Astrocyte of the spinal cord (primary cell): ENCODE measurements at regions not wholly inside any gene's neighbourhood (a gene's known extent, or its start where the extent isn't known, plus 50 kb on each side); places are given as distances from the start of the nearest gene placed in this dataset.
A peak's percentile ranks its signal among the peaks of the same experiment; 100 is the strongest.

ENCODE experiments used
- DNase-seq: peaks from one replicate; pipeline ENCODE4 v3.0.0; 2011; ENCODE audit warnings: low read depth, low spot score
- H3K4me3 ChIP-seq: 2 replicates; pipeline ENCODE4 v1.5.1; 2011; ENCODE audit warnings: low read depth, mild to moderate bottlenecking, low read length, moderate library complexity
- CTCF ChIP-seq: IDR thresholded peaks from 2 replicates; pipeline ENCODE4 v1.5.1; 2012; ENCODE audit warnings: low read depth, mild to moderate bottlenecking, low read length, inconsistent platforms
- in situ Hi-C: cut with HindIII; loops from 2 replicates; pipeline ENCODE4 v1.10.0; 2017; ENCODE audit warnings: low sequenced_read_pairs

GRCh38 chr3:16055606-16056211 is 118.8 kb upstream of the GALNT15 start:
- in situ Hi-C loops: no loop called here
- no peak overlapping the region for H3K4me3 ChIP-seq
- DNase-seq: peak; percentile 61
- TF ChIP-seq CTCF: no peak

GRCh38 chr3:16056217-16056616 is 118.3 kb upstream of the GALNT15 start:
- H3K4me3 ChIP-seq: no peak overlapping the region
- in situ Hi-C loops: no loop called here
- DNase-seq: peak; percentile 45
- no peak for TF ChIP-seq CTCF

- in situ Hi-C loops: no loop called here
- no peak for TF ChIP-seq CTCF
- no peak for DNase-seq
- H3K4me3 ChIP-seq: no peak overlapping the region
These were observed 116.0 kb upstream of the GALNT15 start for GRCh38 chr3:16058521-16058920.

- no peak overlapping the region for H3K4me3 ChIP-seq
- DNase-seq: peak; percentile 45
- in situ Hi-C loops: no loop called here
- no peak for TF ChIP-seq CTCF
These were observed 115.4 kb upstream of the GALNT15 start for GRCh38 chr3:16059081-16059537.

- in situ Hi-C loops: no loop called here
- no peak for DNase-seq
- no peak for TF ChIP-seq CTCF
- no peak overlapping the region for H3K4me3 ChIP-seq
These were observed 114.6 kb upstream of the GALNT15 start for GRCh38 chr3:16059711-16060357.

GRCh38 chr3:16060358-16060852 is 114.1 kb upstream of the GALNT15 start:
- no peak overlapping the region for H3K4me3 ChIP-seq
- DNase-seq: peak; percentile 99
- in situ Hi-C loops: no loop called here
- peak; percentile 43 for TF ChIP-seq CTCF
